Fibroblast of pulmonary artery (primary cell): ENCODE measurements at regions not wholly inside any gene's neighbourhood (a gene's known extent, or its start where the extent isn't known, plus 50 kb on each side); places are given as distances from the start of the nearest gene placed in this dataset.

Source experiments
- DNase-seq: peaks from one replicate; pipeline ENCODE4 v3.0.0-alpha.2; 2010; ENCODE audit warnings: low read depth
- H3K4me3 ChIP-seq: replicated peaks from 2 replicates; pipeline ENCODE4 v1.5.1; 2011; ENCODE audit warnings: low read depth, mild to moderate bottlenecking, control low read depth, low read length, moderate library complexity
- CTCF ChIP-seq: IDR thresholded peaks from 2 replicates; pipeline ENCODE4 v1.5.1; 2011; ENCODE audit warnings: mild to moderate bottlenecking, control low read depth, low read length, inconsistent platforms; ENCODE audit errors: missing control alignments

GRCh38 chr9:38287420-38287985 lies 105.0 kb upstream of the ALDH1B1 start:
- TF ChIP-seq CTCF: no peak
- DNase-seq: no peak
- H3K4me3 ChIP-seq: no peak overlapping the region

- no peak for DNase-seq
- H3K4me3 ChIP-seq: no peak overlapping the region
- TF ChIP-seq CTCF: no peak
These were observed 105.7 kb upstream of the ALDH1B1 start for GRCh38 chr9:38286766-38287165.

- H3K4me3 ChIP-seq: no peak overlapping the region
- no peak for DNase-seq
- no peak for TF ChIP-seq CTCF
These were observed 106.1 kb upstream of the ALDH1B1 start for GRCh38 chr9:38286357-38286756.

- DNase-seq: no peak
- no peak for TF ChIP-seq CTCF
- no peak overlapping the region for H3K4me3 ChIP-seq
These were observed 107.3 kb upstream of the ALDH1B1 start for GRCh38 chr9:38285236-38285635.

- no peak for DNase-seq
- no peak overlapping the region for H3K4me3 ChIP-seq
- TF ChIP-seq CTCF: no peak
These were observed 107.9 kb upstream of the ALDH1B1 start for GRCh38 chr9:38284588-38285051.

- H3K4me3 ChIP-seq: no peak overlapping the region
- no peak for DNase-seq
- TF ChIP-seq CTCF: no peak
These were observed 108.4 kb upstream of the ALDH1B1 start for GRCh38 chr9:38284039-38284575.

- no peak overlapping the region for H3K4me3 ChIP-seq
- no peak for TF ChIP-seq CTCF
- no peak for DNase-seq
These were observed 109.7 kb upstream of the ALDH1B1 start for GRCh38 chr9:38282756-38283155.
